Heart left ventricle (tissue), 13 donors: ENCODE measurements at regions not wholly inside any gene's neighbourhood (a gene's known extent, or its start where the extent isn't known, plus 50 kb on each side); places are given as distances from the start of the nearest gene placed in this dataset.
"Not testable (repeated sequence)": the region's sequence is repeated elsewhere in the genome, so short reads cannot be mapped to it uniquely, and the experiment has no call there.

ENCODE experiments used
- POLR2A ChIP-seq, 2 donors: fragments of 450-650 bp; IDR thresholded peaks; one replicate each; pipeline ENCODE4 v1.6.1; 2017; ENCODE audit warnings: antibody characterized with exemption in 2 of 2, mild to moderate bottlenecking in 2 of 2, moderate library complexity in 2 of 2
- TF ChIP-seq, protein P1 (sequence below), 12 donors: fragments of 200-600 bp; sonication (generic) in 4 of 12; IDR thresholded peaks; one replicate each; pipeline versions ENCODE4 v1.5.0 to v1.8.0; 2018 to 2022; ENCODE audit warnings: antibody characterized with exemption in 12 of 12, mild to moderate bottlenecking in 5 of 12
- donor health status: ischemic (EF 13 %, LVEDD 7.1; RV severe dilation, severe dysfunction).
- donor health status: DM: no; HTN: yes; CAD: no.
- donor health status: DM: no; HTN: no; CAD: no.
- donor health status: ischemic (EF 25% LVEDD 6.9; RV normal size, moderate dysfunction).
- donor health status: ischemic (EF 25% LVEDD 5.7; RV mildly dilated, moderate dysfunction).
- donor health status: ischemic (EF 35%, LVEDD 5.7; RV mildly dilated, moderate dysfunction).
- donor health status: nonischemic (EF 11% LVEDD 7.7; RV severe dilation, severe dysfunction).
- donor health status: DM: yes; HTN: yes; CAD: no.
- donor health status: PGD.
- donor health status: ischemic (EF 29% LVEDD 5.4; RV normal size, mild dysfunction).
- donor health status: nonischemic (EF 23%, LVEDD 6.1; RV moderate dilation, normal function).

DNA sequence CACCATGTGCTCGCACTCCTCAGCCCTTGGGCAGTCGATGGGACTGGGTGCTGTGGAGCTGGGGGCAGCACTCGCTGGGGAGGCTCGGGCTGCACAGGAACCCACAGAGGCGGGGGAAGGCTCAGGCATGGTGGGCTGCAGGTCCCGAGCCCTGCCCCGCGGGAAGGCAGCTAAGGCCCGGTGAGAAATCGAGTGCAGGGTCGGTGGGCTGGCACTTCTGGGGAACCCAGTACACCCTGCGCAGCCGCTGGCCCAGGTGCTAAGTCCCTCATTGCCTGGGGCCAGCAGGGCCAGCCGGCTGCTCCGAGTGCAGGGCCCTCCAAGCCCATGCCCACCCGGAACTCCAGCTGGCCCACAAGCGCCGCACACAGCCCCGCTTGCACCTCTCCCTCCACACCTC, 138.6 kb upstream of the SEMA3C start:
- TF ChIP-seq, protein P1, sequence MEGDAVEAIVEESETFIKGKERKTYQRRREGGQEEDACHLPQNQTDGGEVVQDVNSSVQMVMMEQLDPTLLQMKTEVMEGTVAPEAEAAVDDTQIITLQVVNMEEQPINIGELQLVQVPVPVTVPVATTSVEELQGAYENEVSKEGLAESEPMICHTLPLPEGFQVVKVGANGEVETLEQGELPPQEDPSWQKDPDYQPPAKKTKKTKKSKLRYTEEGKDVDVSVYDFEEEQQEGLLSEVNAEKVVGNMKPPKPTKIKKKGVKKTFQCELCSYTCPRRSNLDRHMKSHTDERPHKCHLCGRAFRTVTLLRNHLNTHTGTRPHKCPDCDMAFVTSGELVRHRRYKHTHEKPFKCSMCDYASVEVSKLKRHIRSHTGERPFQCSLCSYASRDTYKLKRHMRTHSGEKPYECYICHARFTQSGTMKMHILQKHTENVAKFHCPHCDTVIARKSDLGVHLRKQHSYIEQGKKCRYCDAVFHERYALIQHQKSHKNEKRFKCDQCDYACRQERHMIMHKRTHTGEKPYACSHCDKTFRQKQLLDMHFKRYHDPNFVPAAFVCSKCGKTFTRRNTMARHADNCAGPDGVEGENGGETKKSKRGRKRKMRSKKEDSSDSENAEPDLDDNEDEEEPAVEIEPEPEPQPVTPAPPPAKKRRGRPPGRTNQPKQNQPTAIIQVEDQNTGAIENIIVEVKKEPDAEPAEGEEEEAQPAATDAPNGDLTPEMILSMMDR (IDR thresholded peaks at IDR 0.05), result not testable (repeated sequence)
- not testable (repeated sequence) for TF ChIP-seq POLR2A (IDR thresholded peaks at IDR 0.05)
